Liver (tissue), 8 donors: ENCODE measurements at regions not wholly inside any gene's neighbourhood (a gene's known extent, or its start where the extent isn't known, plus 50 kb on each side); places are given as distances from the start of the nearest gene placed in this dataset.

ENCODE experiments used
- DNase-seq: peaks from one replicate; pipeline ENCODE4 v3.0.0-alpha.2; 2017; ENCODE audit warnings: low spot score
- H3K27ac ChIP-seq, 2 donors: one replicate each; pipeline ENCODE4 v1.7.0; 2013; ENCODE audit warnings: inconsistent platforms in 2 of 2, low read length in 2 of 2, control low read depth in 1 of 2, low read depth in 1 of 2, mild to moderate bottlenecking in 1 of 2
- H3K27me3 ChIP-seq, 4 donors: one replicate each; pipeline versions ENCODE4 v1.6.1 to v1.7.0; 2013; ENCODE audit warnings: low read length in 3 of 4, inconsistent platforms in 1 of 4, mild to moderate bottlenecking in 1 of 4, moderate library complexity in 1 of 4; ENCODE audit not compliant: control insufficient read depth in 4 of 4, insufficient read depth in 4 of 4
- H3K36me3 ChIP-seq, 4 donors: one replicate each; pipeline versions ENCODE4 v1.6.1 to v1.7.0; 2013; ENCODE audit warnings: low read length in 3 of 4, mild to moderate bottlenecking in 3 of 4, low read depth in 1 of 4, moderate library complexity in 1 of 4; ENCODE audit not compliant: control insufficient read depth in 4 of 4, insufficient read depth in 3 of 4
- H3K4me1 ChIP-seq, 4 donors: one replicate each; pipeline versions ENCODE4 v1.6.1 to v1.7.0; 2013; ENCODE audit warnings: low read length in 3 of 4, mild to moderate bottlenecking in 3 of 4, moderate library complexity in 1 of 4; ENCODE audit not compliant: control insufficient read depth in 4 of 4, insufficient read depth in 4 of 4
- H3K4me3 ChIP-seq, 3 donors: one replicate each; pipeline versions ENCODE4 v1.6.1 to v1.7.0; 2013; ENCODE audit warnings: low read length in 3 of 3, control low read depth in 1 of 3, low read depth in 1 of 3, mild to moderate bottlenecking in 1 of 3
- H3K9ac ChIP-seq, 2 donors: one replicate each; pipeline ENCODE4 v1.7.0; 2013; ENCODE audit warnings: low read length in 2 of 2, mild to moderate bottlenecking in 2 of 2, moderate library complexity in 2 of 2, control low read depth in 1 of 2, low read depth in 1 of 2
- H3K9me3 ChIP-seq, 4 donors: one replicate each; pipeline versions ENCODE4 v1.6.1 to v1.7.0; 2013; ENCODE audit warnings: low read length in 3 of 4; ENCODE audit not compliant: control insufficient read depth in 4 of 4
- EGR1 ChIP-seq, 2 donors: IDR thresholded peaks; 2 replicates each; pipeline ENCODE4 v1.6.1; 2016 to 2018; ENCODE audit warnings: antibody characterized with exemption in 2 of 2, low read depth in 2 of 2
- FOXA1 ChIP-seq: IDR thresholded peaks from 2 replicates; pipeline ENCODE4 v1.6.1; 2016; ENCODE audit warnings: antibody characterized with exemption
- FOXA2 ChIP-seq: IDR thresholded peaks from 2 replicates; pipeline ENCODE4 v1.6.1; 2016; ENCODE audit warnings: antibody characterized with exemption
- GABPA ChIP-seq, 2 donors: IDR thresholded peaks in 1 of 2; conservative IDR thresholded peaks in 1 of 2; 2 replicates each; pipeline ENCODE4 v1.6.1; 2016; ENCODE audit warnings: antibody characterized with exemption in 2 of 2, mild to moderate bottlenecking in 1 of 2, moderate library complexity in 1 of 2
- HNF4A ChIP-seq, 2 donors: conservative IDR thresholded peaks; 2 replicates each; pipeline ENCODE4 v1.6.1; 2016; ENCODE audit warnings: antibody characterized with exemption in 2 of 2, mild to moderate bottlenecking in 2 of 2
- HNF4G ChIP-seq: IDR thresholded peaks from 2 replicates; pipeline ENCODE4 v1.6.1; 2016; ENCODE audit warnings: antibody characterized with exemption
- JUND ChIP-seq, 2 donors: IDR thresholded peaks; 2 replicates each; pipeline ENCODE4 v1.6.1; 2016; ENCODE audit warnings: antibody characterized with exemption in 2 of 2
- MAX ChIP-seq: IDR thresholded peaks from 2 replicates; pipeline ENCODE4 v1.6.1; 2016; ENCODE audit warnings: antibody characterized with exemption
- NR2F2 ChIP-seq: IDR thresholded peaks from 2 replicates; pipeline ENCODE4 v1.6.1; 2016; ENCODE audit warnings: antibody characterized with exemption
- RAD21 ChIP-seq, 2 donors: IDR thresholded peaks; 2 replicates each; pipeline ENCODE4 v1.6.1; 2016; ENCODE audit warnings: antibody characterized with exemption in 2 of 2, mild to moderate bottlenecking in 2 of 2
- REST ChIP-seq: IDR thresholded peaks from 2 replicates; pipeline ENCODE4 v1.6.1; 2016; ENCODE audit warnings: antibody characterized with exemption, mild to moderate bottlenecking
- RXRA ChIP-seq, 2 donors: IDR thresholded peaks; 2 replicates each; pipeline ENCODE4 v1.6.1; 2017 to 2018; ENCODE audit warnings: antibody characterized with exemption in 2 of 2, mild to moderate bottlenecking in 1 of 2
- SP1 ChIP-seq: IDR thresholded peaks from 2 replicates; pipeline ENCODE4 v1.6.1; 2018; ENCODE audit warnings: antibody characterized with exemption, mild to moderate bottlenecking
- TAF1 ChIP-seq: conservative IDR thresholded peaks from 2 replicates; pipeline ENCODE4 v1.6.1; 2016; ENCODE audit warnings: antibody characterized with exemption, mild to moderate bottlenecking
- YY1 ChIP-seq: IDR thresholded peaks from 2 replicates; pipeline ENCODE4 v1.6.1; 2016; ENCODE audit warnings: antibody characterized with exemption, mild to moderate bottlenecking
- ZBTB33 ChIP-seq: IDR thresholded peaks from 2 replicates; pipeline ENCODE4 v1.6.1; 2016; ENCODE audit warnings: antibody characterized with exemption
- WGBS: extraction: QIAGEN DNeasy Blood & Tissue Kit; methylation state at CpG from one replicate; pipeline ENCODE4 v1.1.7; 2013; 5-methylcytosine and 5-hydroxymethylcytosine counted together
- TF ChIP-seq, protein P1 (sequence below): fragments of 150-350 bp; IDR thresholded peaks from 2 replicates; pipeline ENCODE4 v1.5.1; 2017; ENCODE audit warnings: improper control_type of control experiment, low read depth, low read length; ENCODE audit not compliant: missing input control
- TF ChIP-seq, protein P2 (sequence below): IDR thresholded peaks from 2 replicates; pipeline ENCODE4 v1.6.1; 2016; ENCODE audit warnings: antibody characterized with exemption
- donor health status: healthy.
- donor health status: healthy.
- donor health status: healthy.
- donor health status: healthy.
- donor health status: healthy.

GRCh38 chr12:78560633-78561032 lies 303.9 kb upstream of the SYT1 start:
- Histone ChIP-seq H3K27me3 (peaks cover 0 to 3% (median 0%) of the 10 kb centered on the region in 4 donors), H3K36me3 (no peaks in the 10 kb centered on the region), H3K9me3 (no peaks in the 10 kb centered on the region), H3K27ac (no peak overlapping the region), H3K4me3 (no peak overlapping the region), H3K9ac (no peak overlapping the region), H3K4me1 (no peaks in the 10 kb centered on the region)
- no peak for DNase-seq
- WGBS: 89% methylated on average over 5 of the region's 5 CpGs
- TF ChIP-seq, protein P1, sequence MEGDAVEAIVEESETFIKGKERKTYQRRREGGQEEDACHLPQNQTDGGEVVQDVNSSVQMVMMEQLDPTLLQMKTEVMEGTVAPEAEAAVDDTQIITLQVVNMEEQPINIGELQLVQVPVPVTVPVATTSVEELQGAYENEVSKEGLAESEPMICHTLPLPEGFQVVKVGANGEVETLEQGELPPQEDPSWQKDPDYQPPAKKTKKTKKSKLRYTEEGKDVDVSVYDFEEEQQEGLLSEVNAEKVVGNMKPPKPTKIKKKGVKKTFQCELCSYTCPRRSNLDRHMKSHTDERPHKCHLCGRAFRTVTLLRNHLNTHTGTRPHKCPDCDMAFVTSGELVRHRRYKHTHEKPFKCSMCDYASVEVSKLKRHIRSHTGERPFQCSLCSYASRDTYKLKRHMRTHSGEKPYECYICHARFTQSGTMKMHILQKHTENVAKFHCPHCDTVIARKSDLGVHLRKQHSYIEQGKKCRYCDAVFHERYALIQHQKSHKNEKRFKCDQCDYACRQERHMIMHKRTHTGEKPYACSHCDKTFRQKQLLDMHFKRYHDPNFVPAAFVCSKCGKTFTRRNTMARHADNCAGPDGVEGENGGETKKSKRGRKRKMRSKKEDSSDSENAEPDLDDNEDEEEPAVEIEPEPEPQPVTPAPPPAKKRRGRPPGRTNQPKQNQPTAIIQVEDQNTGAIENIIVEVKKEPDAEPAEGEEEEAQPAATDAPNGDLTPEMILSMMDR: no peak
- no peak for TF ChIP-seq HNF4G
- TF ChIP-seq ZBTB33: no peak
- no peak for TF ChIP-seq FOXA1
- no peak for TF ChIP-seq EGR1 (IDR thresholded peaks at IDR 0.05; ENCODE audit: low read depth in 2 of 2)
- TF ChIP-seq GABPA (IDR thresholded peaks at IDR 0.05 in 1 of 2, conservative IDR thresholded peaks at IDR 0.05 in 1 of 2): no peak
- TF ChIP-seq FOXA2: no peak
- TF ChIP-seq SP1: no peak
- no peak for TF ChIP-seq TAF1
- no peak for TF ChIP-seq HNF4A (conservative IDR thresholded peaks at IDR 0.05)
- no peak for TF ChIP-seq YY1
- TF ChIP-seq, protein P2, sequence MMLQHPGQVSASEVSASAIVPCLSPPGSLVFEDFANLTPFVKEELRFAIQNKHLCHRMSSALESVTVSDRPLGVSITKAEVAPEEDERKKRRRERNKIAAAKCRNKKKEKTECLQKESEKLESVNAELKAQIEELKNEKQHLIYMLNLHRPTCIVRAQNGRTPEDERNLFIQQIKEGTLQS: no peak
- TF ChIP-seq RXRA (IDR thresholded peaks at IDR 0.05): no peak
- TF ChIP-seq MAX: no peak
- no peak for TF ChIP-seq RAD21 (IDR thresholded peaks at IDR 0.05)
- TF ChIP-seq REST: no peak
- no peak for TF ChIP-seq JUND (IDR thresholded peaks at IDR 0.05)
- no peak for TF ChIP-seq NR2F2
